H1 (cell line): ENCODE measurements at regions not wholly inside any gene's neighbourhood (a gene's known extent, or its start where the extent isn't known, plus 50 kb on each side); places are given as distances from the start of the nearest gene placed in this dataset.

Source experiments
- ATF2 ChIP-seq: IDR thresholded peaks from 2 replicates; pipeline ENCODE4 v1.6.1; 2012; ENCODE audit warnings: low read length, inconsistent platforms
- CHD7 ChIP-seq: fragments of 300-600 bp; sonication (generic); IDR thresholded peaks from 2 replicates; pipeline ENCODE4 v1.7.1; 2012; ENCODE audit warnings: low read length, moderate library complexity, mild to moderate bottlenecking, inconsistent platforms; ENCODE audit not compliant: insufficient replicate concordance
- GABPA ChIP-seq: IDR thresholded peaks from 2 replicates; pipeline ENCODE4 v1.6.1; 2011; ENCODE audit warnings: mild to moderate bottlenecking, low read length, moderate library complexity, borderline replicate concordance; ENCODE audit not compliant: insufficient read depth
- MAFK ChIP-seq: IDR thresholded peaks from 2 replicates; pipeline ENCODE4 v1.6.1; 2012; ENCODE audit warnings: low read depth, mild to moderate bottlenecking, improper control_type of control experiment, low read length

GRCh38 chr17:52790359-52790955, 631.9 kb upstream of the CA10 start (continued):
- TF ChIP-seq CHD7 (no peak), ATF2 (no peak), MAFK (no peak), GABPA (no peak)
